SU-DHL-6 (cell line): ENCODE measurements at regions not wholly inside any gene's neighbourhood (a gene's known extent, or its start where the extent isn't known, plus 50 kb on each side); places are given as distances from the start of the nearest gene placed in this dataset.

Experiments
- H2AFZ ChIP-seq: fragments of 200-600 bp; sonication (generic); 2 replicates; pipeline ENCODE4 v1.6.1; 2014; ENCODE audit warnings: low read depth, mild to moderate bottlenecking, moderate library complexity, mixed read lengths, antibody characterized with exemption, low read length; ENCODE audit not compliant: severe bottlenecking
- H3F3A ChIP-seq: fragments of 200-600 bp; shearing (Covaris generic); 2 replicates; pipeline ENCODE4 v1.6.0; 2016; ENCODE audit warnings: antibody characterized with exemption, mild to moderate bottlenecking; ENCODE audit not compliant: insufficient read depth
- H3K27ac ChIP-seq: fragments of 200-600 bp; sonication (generic); 2 replicates; pipeline ENCODE4 v1.5.1; 2016; ENCODE audit warnings: low read depth, mild to moderate bottlenecking, low read length, moderate library complexity, mixed read lengths
- H3K27me3 ChIP-seq: fragments of 200-600 bp; sonication (generic), shearing (Covaris generic); 2 replicates; pipeline ENCODE4 v1.6.0; 2014; ENCODE audit warnings: mild to moderate bottlenecking, low read length
- H3K36me3 ChIP-seq: fragments of 200-600 bp; sonication (generic); 2 replicates; pipeline ENCODE4 v1.6.1; 2014; ENCODE audit warnings: mild to moderate bottlenecking, low read length, mixed read lengths
- H3K4me2 ChIP-seq: fragments of 300-600, 200-600 bp; shearing (Covaris generic), sonication (generic); 2 replicates; pipeline ENCODE4 v1.6.0; 2014; ENCODE audit warnings: low read length, low read depth, mild to moderate bottlenecking; ENCODE audit not compliant: poor library complexity, severe bottlenecking
- H3K4me3 ChIP-seq: fragments of 200-600 bp; sonication (generic); 2 replicates; pipeline ENCODE4 v1.5.1; 2014; ENCODE audit warnings: antibody characterized with exemption, low read length, mild to moderate bottlenecking, mixed read lengths; ENCODE audit not compliant: insufficient read depth, poor library complexity, severe bottlenecking
- H3K79me2 ChIP-seq: fragments of 200-600 bp; sonication (generic); 2 replicates; pipeline ENCODE4 v1.6.1; 2014; ENCODE audit warnings: mild to moderate bottlenecking, low read length, moderate library complexity; ENCODE audit not compliant: insufficient read depth
- H3K9ac ChIP-seq: fragments of 200-600 bp; sonication (generic); 2 replicates; pipeline ENCODE4 v1.7.0; 2014; ENCODE audit warnings: mild to moderate bottlenecking, low read length
- H3K9me2 ChIP-seq: fragments of 200-600 bp; sonication (generic); replicated peaks from 2 replicates; pipeline ENCODE4 v1.6.1; 2014; ENCODE audit warnings: low read length; ENCODE audit not compliant: insufficient read depth
- H3K9me3 ChIP-seq: fragments of 200-600 bp; sonication (generic); 2 replicates; pipeline ENCODE4 v1.6.1; 2014; ENCODE audit warnings: low read length, mixed read lengths; ENCODE audit not compliant: insufficient read depth
- H4K20me1 ChIP-seq: fragments of 200-600 bp; sonication (generic); 2 replicates; pipeline ENCODE4 v1.6.1; 2014; ENCODE audit warnings: low read depth, mild to moderate bottlenecking, antibody characterized with exemption, low read length, moderate library complexity, mixed read lengths
- CTCF ChIP-seq: fragments of 200-600 bp; sonication (generic); IDR thresholded peaks from one replicate; pipeline ENCODE4 v1.5.1; 2017; ENCODE audit warnings: antibody characterized with exemption, mild to moderate bottlenecking, low read length, moderate library complexity; ENCODE audit not compliant: insufficient read depth, poor library complexity, severe bottlenecking
- EZH2phosphoT487 ChIP-seq: fragments of 200-600 bp; sonication (generic), shearing (Covaris generic); conservative IDR thresholded peaks from 2 replicates; pipeline ENCODE4 v1.6.1; 2018; ENCODE audit warnings: mild to moderate bottlenecking, antibody characterized with exemption, low read length, moderate library complexity, mixed read lengths

GRCh38 chr9:110104261-110104809 is 103.6 kb downstream of the C9orf152 start:
- no peak overlapping the region for H3K27ac ChIP-seq
- no peak overlapping the region for H3K9ac ChIP-seq
- no peak overlapping the region for H2AFZ ChIP-seq
- H3K79me2 ChIP-seq = peaks cover 98% of the 10 kb centered on the region
- no peaks in the 10 kb centered on the region for H3K9me3 ChIP-seq
- no peak for TF ChIP-seq CTCF
- TF ChIP-seq EZH2phosphoT487 = no peak
- no peaks in the 10 kb centered on the region for H3K9me2 ChIP-seq
- H3F3A ChIP-seq = peaks cover 7% of the 10 kb centered on the region
- no peak overlapping the region for H3K4me3 ChIP-seq
- no peaks in the 10 kb centered on the region for H3K27me3 ChIP-seq
- H4K20me1 ChIP-seq = peaks cover 32% of the 10 kb centered on the region; the same call in 1 of the 2 replicates
- H3K36me3 ChIP-seq = peaks cover 18% of the 10 kb centered on the region; the same call in 1 of the 2 replicates
- no peak overlapping the region for H3K4me2 ChIP-seq

GRCh38 chr9:110105107-110105506 is 102.9 kb downstream of the C9orf152 start:
- Histone ChIP-seq H3K27me3 (no peaks in the 10 kb centered on the region), H2AFZ (no peak overlapping the region), H3K4me2 (no peak overlapping the region), H3F3A (peaks cover 15% of the 10 kb centered on the region), H3K9ac (no peak overlapping the region), H4K20me1 (peaks cover 28% of the 10 kb centered on the region; the same call in 1 of the 2 replicates), H3K9me2 (no peaks in the 10 kb centered on the region), H3K79me2 (peaks cover 99% of the 10 kb centered on the region), H3K9me3 (no peaks in the 10 kb centered on the region), H3K27ac (0 out of 2 replicates have a peak overlapping the region, but pooled peaks have one; percentile 11), H3K36me3 (peaks cover 17% of the 10 kb centered on the region; the same call in 1 of the 2 replicates), H3K4me3 (no peak overlapping the region)
- TF ChIP-seq EZH2phosphoT487 (no peak), CTCF (no peak)

- H3K9ac ChIP-seq = no peak overlapping the region
- H3K27ac ChIP-seq = no peak overlapping the region
- no peaks in the 10 kb centered on the region for H3K9me2 ChIP-seq
- H2AFZ ChIP-seq = no peak overlapping the region
- H4K20me1 ChIP-seq = peaks cover 28% of the 10 kb centered on the region; the same call in 1 of the 2 replicates
- TF ChIP-seq EZH2phosphoT487 = no peak
- TF ChIP-seq CTCF = no peak
- H3F3A ChIP-seq = peaks cover 16% of the 10 kb centered on the region
- peaks cover 14% of the 10 kb centered on the region; the same call in 1 of the 2 replicates for H3K36me3 ChIP-seq
- peaks cover 99% of the 10 kb centered on the region for H3K79me2 ChIP-seq
- H3K4me3 ChIP-seq = no peak overlapping the region
- H3K27me3 ChIP-seq = no peaks in the 10 kb centered on the region
- H3K9me3 ChIP-seq = no peaks in the 10 kb centered on the region
- H3K4me2 ChIP-seq = no peak overlapping the region
Measured at GRCh38 chr9:110106661-110107060, 101.3 kb downstream of the C9orf152 start.
